HG03064 (cell line): ENCODE measurements at regions not wholly inside any gene's neighbourhood (a gene's known extent, or its start where the extent isn't known, plus 50 kb on each side); places are given as distances from the start of the nearest gene placed in this dataset.
"Not testable (repeated sequence)": the region's sequence is repeated elsewhere in the genome, so short reads cannot be mapped to it uniquely, and the experiment has no call there.

Source experiments
- ATAC-seq: cut with Tn5 transposase; IDR thresholded peaks from one replicate; pipeline ENCODE4 v1.9.1; 2021; ENCODE audit warnings: low read depth; ENCODE audit not compliant: unreplicated experiment

- ATAC-seq, result peak; percentile 72
These were observed 186.8 kb downstream of the TMA16 start for GRCh38 chr4:163681208-163681821.

GRCh38 chr4:163688856-163689255 lies 194.4 kb downstream of the TMA16 start:
- ATAC-seq, result no peak

DNA sequence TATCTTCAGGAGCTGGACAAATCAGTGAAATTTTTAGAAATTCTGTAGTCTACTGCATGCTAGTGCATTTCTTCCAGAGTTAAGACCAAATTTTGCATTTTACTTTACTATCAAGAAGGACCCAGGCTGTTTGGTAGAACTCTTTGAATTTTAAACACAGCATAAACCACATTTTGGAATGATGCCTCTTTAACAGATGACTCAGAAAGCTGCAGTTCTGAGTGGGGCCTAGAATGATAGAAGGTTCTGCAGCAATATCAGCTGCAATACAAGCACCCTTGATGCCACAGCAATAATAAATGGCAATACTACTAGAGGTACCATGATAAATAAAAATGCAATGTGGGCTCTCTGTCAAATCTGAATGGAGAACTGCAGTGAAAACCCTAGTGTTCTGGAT lies 198.7 kb downstream of the TMA16 start:
- ATAC-seq, result no peak

DNA sequence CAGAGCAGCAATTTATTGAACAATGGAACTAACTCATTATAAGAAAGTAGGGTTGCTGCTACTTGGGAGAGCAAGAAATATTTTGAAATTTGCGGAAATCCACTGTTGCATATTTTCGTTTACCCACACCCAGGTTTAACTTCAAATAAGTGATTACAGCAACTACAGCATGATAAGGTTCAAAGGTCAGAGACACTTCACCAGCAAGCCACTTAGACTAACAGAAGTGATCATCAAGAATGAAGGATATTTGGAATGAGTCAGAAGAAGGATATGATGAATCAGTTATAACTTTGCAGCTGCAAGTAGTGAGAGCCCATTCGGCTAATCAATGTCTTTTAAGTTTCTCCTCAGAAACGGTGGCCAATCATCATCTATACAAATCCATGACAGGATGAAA lies 199.3 kb downstream of the TMA16 start:
- no peak for ATAC-seq

- no peak for ATAC-seq
These were observed 199.9 kb downstream of the TMA16 start for GRCh38 chr4:163694385-163694784.

DNA sequence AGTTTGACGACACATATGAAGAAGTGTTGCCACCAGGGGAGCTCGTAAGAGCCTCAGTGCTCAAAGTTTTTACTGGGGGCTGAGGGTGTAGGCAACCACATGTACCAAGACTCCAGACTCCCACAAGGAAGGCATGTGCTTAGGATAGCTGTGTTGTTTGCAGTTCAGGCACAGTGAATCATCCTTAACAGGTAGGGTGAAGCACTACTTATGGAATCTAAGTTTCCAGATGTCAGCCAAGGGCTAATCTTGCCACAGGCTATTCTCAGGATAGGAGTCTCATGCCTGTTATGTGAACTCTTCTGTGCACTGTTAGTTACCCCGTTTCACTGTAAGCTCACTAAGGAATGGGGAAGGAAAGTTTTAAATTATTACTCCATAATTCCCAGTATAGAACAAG lies 202.6 kb downstream of the TMA16 start:
- ATAC-seq, result no peak

- ATAC-seq, result not testable (repeated sequence)
These were observed 205.9 kb downstream of the TMA16 start for GRCh38 chr4:163700383-163700782.

DNA sequence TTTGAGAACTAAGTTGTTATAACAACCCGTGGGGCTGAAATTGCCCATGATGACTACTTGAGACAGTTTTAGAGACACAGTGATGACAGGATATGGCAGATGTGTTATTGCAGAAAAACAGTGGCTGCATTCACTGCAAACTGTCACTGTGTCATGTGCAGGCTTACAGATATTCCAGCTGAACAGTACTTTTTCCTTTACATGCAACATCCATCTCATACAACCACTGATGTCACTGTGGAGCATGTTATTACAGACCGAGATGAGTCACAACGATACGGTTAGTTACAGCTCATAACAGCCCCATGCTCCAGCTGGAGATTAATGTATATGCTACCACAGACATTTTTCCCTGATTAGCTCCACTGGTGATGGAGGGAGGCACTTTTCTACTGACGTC lies 207.4 kb downstream of the TMA16 start:
- peak; percentile 92 for ATAC-seq

DNA sequence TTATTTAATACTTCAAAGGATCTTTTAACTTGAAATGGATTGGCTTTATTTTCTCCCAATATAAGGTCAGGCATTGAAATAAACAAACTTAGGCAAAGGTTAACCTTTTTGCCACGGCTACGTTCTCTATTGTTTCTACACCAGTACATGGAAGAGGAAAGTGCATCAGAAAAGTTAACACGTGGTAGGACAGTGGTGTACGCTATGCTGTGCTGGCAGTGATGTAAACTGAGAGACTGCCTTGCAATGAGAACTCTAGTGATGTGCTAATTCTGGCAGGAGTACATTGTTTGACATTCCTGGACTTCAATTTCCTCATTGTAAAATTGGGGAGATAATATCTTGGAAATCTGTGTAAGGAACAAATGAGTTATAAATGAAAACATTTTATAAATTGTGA lies 208.2 kb downstream of the TMA16 start:
- ATAC-seq, result no peak

GRCh38 chr4:163703251-163703650 lies 208.8 kb downstream of the TMA16 start:
- ATAC-seq, result no peak

DNA sequence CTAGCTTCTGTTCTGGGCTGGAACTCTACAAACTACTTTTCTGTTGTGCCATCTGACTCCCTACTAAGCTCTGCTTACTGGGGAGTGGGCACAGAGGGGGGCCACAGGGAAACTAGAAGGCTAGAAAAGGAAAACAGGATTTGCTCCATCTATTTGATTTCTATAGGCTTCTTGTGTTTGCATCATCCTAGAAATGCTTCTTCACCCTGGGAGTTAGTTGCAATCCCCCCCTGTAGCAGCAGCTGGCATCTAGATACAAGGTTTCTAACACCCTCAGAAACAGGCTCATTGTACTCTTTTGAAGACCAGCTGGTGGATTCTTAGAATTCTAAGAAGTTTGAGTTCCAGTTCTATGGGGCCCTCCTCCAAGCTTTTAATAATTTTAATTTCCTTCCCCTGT lies 213.4 kb downstream of the TMA16 start:
- ATAC-seq, result no peak

- no peak for ATAC-seq
These were observed 215.1 kb downstream of the TMA16 start for GRCh38 chr4:163709601-163710000.

GRCh38 chr4:163710158-163710557 lies 215.7 kb downstream of the TMA16 start:
- ATAC-seq, result no peak

- ATAC-seq, result not testable (repeated sequence)
These were observed 230.0 kb downstream of the TMA16 start for GRCh38 chr4:163724495-163724894.

DNA sequence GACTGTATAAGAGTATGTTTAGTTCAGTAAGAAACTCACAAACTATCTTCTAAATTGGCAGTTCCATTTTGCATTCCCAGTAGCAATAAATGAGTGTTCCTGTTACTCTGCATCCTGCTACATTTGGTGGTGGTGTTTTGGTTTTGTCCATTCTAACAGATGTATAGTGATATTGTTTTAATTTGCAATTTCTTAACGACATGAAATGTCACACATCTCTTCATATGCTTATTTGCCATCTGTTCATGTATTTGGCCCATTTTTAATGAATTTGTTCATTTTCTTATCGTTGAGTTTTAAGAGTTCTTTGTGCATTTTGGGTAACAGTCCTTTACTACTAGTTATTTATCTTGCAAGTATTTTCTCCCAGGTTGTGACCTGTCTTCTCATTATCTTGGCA lies 232.2 kb downstream of the TMA16 start:
- no peak for ATAC-seq

GRCh38 chr4:163731071-163731470 lies 236.6 kb downstream of the TMA16 start:
- no peak for ATAC-seq

GRCh38 chr4:163732473-163732872 lies 238.0 kb downstream of the TMA16 start:
- no peak for ATAC-seq

GRCh38 chr4:163736876-163737275 lies 242.4 kb downstream of the TMA16 start:
- ATAC-seq, result no peak

GRCh38 chr4:163737846-163738245 lies 243.4 kb downstream of the TMA16 start:
- not testable (repeated sequence) for ATAC-seq

GRCh38 chr4:163738521-163738920 lies 244.0 kb downstream of the TMA16 start:
- ATAC-seq, result no peak

- peak; percentile 96 for ATAC-seq
These were observed 250.4 kb downstream of the TMA16 start for GRCh38 chr4:163744861-163745260.

DNA sequence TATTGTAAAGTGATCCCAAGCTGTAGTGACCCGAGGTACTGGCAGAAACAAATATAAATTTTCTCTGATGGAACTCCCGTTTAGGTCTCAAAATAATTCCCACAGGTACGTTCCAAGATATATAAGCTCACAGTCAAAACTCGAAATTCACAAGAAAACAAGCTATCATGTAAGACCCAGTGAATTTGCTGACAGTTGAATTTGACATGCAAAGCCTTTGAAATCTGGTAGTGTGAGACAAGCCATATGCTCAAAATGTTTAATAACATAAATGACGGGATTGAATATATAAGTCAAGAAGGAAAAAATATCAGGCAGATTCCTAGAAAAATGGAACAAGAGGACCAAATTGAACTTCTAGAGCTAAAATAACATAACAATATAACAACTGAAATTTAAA lies 252.8 kb downstream of the TMA16 start:
- no peak for ATAC-seq

GRCh38 chr4:163747886-163748285 lies 253.4 kb downstream of the TMA16 start:
- no peak for ATAC-seq
